GM23338 (cell line): ENCODE measurements at regions not wholly inside any gene's neighbourhood (a gene's known extent, or its start where the extent isn't known, plus 50 kb on each side); places are given as distances from the start of the nearest gene placed in this dataset.

Experiments
- ATAC-seq: fragments of 200-7000 bp; cut with Tn5 transposase; 3 replicates; pipeline ENCODE4 v1.9.1; 2020
- DNase-seq: peaks from one replicate; pipeline ENCODE4 v3.0.0-alpha.2; 2015; ENCODE audit warnings: low spot score
- H2AFZ ChIP-seq: fragments of 200-600 bp; sonication (generic); 2 replicates; pipeline ENCODE4 v1.8.0; 2016; ENCODE audit warnings: antibody characterized with exemption, mild to moderate bottlenecking, moderate library complexity
- H3F3A ChIP-seq: fragments of 200-600 bp; sonication (generic); replicated peaks from 2 replicates; pipeline ENCODE4 v1.8.0; 2017; ENCODE audit warnings: antibody characterized with exemption, mixed run types, low read depth
- H3K27ac ChIP-seq: fragments of 200-600 bp; sonication (generic); 2 replicates; pipeline ENCODE4 v1.6.1; 2016; ENCODE audit warnings: low read depth
- H3K27me3 ChIP-seq: fragments of 200-600 bp; sonication (generic); 2 replicates; pipeline ENCODE4 v1.8.0; 2016; ENCODE audit warnings: mild to moderate bottlenecking, mixed run types, moderate library complexity; ENCODE audit not compliant: insufficient read depth
- H3K36me3 ChIP-seq: fragments of 200-600 bp; sonication (generic); 2 replicates; pipeline ENCODE4 v1.8.0; 2016; ENCODE audit warnings: mild to moderate bottlenecking; ENCODE audit not compliant: insufficient read depth
- H3K4me1 ChIP-seq: fragments of 200-600 bp; sonication (generic); 2 replicates; pipeline ENCODE4 v1.8.0; 2016; ENCODE audit warnings: mild to moderate bottlenecking, moderate library complexity; ENCODE audit not compliant: insufficient read depth
- H3K4me2 ChIP-seq: fragments of 200-600 bp; sonication (generic); 2 replicates; pipeline ENCODE4 v1.7.1; 2017; ENCODE audit warnings: mixed run types
- H3K4me3 ChIP-seq: fragments of 200-600 bp; sonication (generic); 2 replicates; pipeline ENCODE4 v1.6.1; 2016; ENCODE audit warnings: mixed run types
- H3K79me2 ChIP-seq: fragments of 200-600 bp; sonication (generic); replicated peaks from 2 replicates; pipeline ENCODE4 v1.8.0; 2017; ENCODE audit warnings: mild to moderate bottlenecking; ENCODE audit not compliant: insufficient read depth
- H3K9me2 ChIP-seq: fragments of 200-600 bp; sonication (generic); 2 replicates; pipeline ENCODE4 v1.8.0; 2017; ENCODE audit not compliant: insufficient read depth
- H4K20me1 ChIP-seq: fragments of 200-600 bp; sonication (generic); replicated peaks from 2 replicates; pipeline ENCODE4 v1.8.0; 2017; ENCODE audit warnings: mild to moderate bottlenecking; ENCODE audit not compliant: insufficient read depth
- H3K27ac Mint-ChIP-seq: 2 replicates; pipeline ENCODE4 v1.8.0; 2020; ENCODE audit warnings: inconsistent platforms, mild to moderate bottlenecking, moderate library complexity, mixed read lengths
- H3K27me3 Mint-ChIP-seq: 3 replicates; pipeline ENCODE4 v1.8.0; 2022; ENCODE audit warnings: low read depth, mild to moderate bottlenecking, moderate library complexity, mixed read lengths, inconsistent platforms; ENCODE audit not compliant: insufficient read depth, poor library complexity
- H3K36me3 Mint-ChIP-seq: 3 replicates; pipeline ENCODE4 v1.8.0; 2021; ENCODE audit warnings: low read depth, mild to moderate bottlenecking, inconsistent platforms, moderate library complexity, mixed read lengths
- H3K4me1 Mint-ChIP-seq: 3 replicates; pipeline ENCODE4 v1.8.0; 2020; ENCODE audit warnings: mild to moderate bottlenecking, inconsistent platforms, mixed read lengths
- H3K4me3 Mint-ChIP-seq: 3 replicates; pipeline ENCODE4 v1.8.0; 2021; ENCODE audit warnings: moderate library complexity, mild to moderate bottlenecking, inconsistent platforms, mixed read lengths
- H3K9me3 Mint-ChIP-seq: 3 replicates; pipeline ENCODE4 v1.8.0; 2020; ENCODE audit warnings: moderate library complexity, mild to moderate bottlenecking, inconsistent platforms, mixed read lengths
- CREB1 ChIP-seq: fragments of 250-450 bp; sonication (Bioruptor Pico); IDR thresholded peaks from 2 replicates; pipeline ENCODE4 v1.5.0; 2020; ENCODE audit warnings: low read depth, mild to moderate bottlenecking, moderate library complexity
- CTCF ChIP-seq, 2 experiments: fragments of 200-600 bp in 1 of 2; sonication (generic) in 1 of 2; conservative IDR thresholded peaks; 2 replicates each; pipeline versions ENCODE4 v1.5.1 to v1.6.1; 2016 to 2017; ENCODE audit warnings: antibody characterized with exemption in 2 of 2, low read depth in 2 of 2, mild to moderate bottlenecking in 2 of 2, moderate library complexity in 1 of 2
- ETS1 ChIP-seq: IDR thresholded peaks from 2 replicates; pipeline ENCODE4 v1.6.1; 2016; ENCODE audit warnings: antibody characterized with exemption
- EZH2 ChIP-seq: fragments of 200-600 bp; sonication (generic); IDR thresholded peaks from one replicate; pipeline ENCODE4 v1.8.0; 2017; ENCODE audit warnings: antibody characterized with exemption, mild to moderate bottlenecking, low read depth; ENCODE audit not compliant: unreplicated experiment
- EZH2phosphoT487 ChIP-seq: fragments of 200-600 bp; sonication (generic); IDR thresholded peaks from one replicate; pipeline ENCODE4 v1.8.1; 2018; ENCODE audit warnings: antibody characterized with exemption; ENCODE audit not compliant: unreplicated experiment
- JUNB ChIP-seq: IDR thresholded peaks from one replicate; pipeline ENCODE4 v1.6.1; 2016; ENCODE audit warnings: antibody characterized with exemption; ENCODE audit not compliant: unreplicated experiment
- NANOG ChIP-seq: IDR thresholded peaks from 2 replicates; pipeline ENCODE4 v1.6.1; 2016; ENCODE audit warnings: antibody characterized with exemption, borderline replicate concordance
- POLR2AphosphoS5 ChIP-seq: IDR thresholded peaks from 2 replicates; pipeline ENCODE4 v1.6.1; 2016; ENCODE audit warnings: antibody characterized with exemption, low read depth
- REST ChIP-seq: IDR thresholded peaks from one replicate; pipeline ENCODE4 v1.6.1; 2018; ENCODE audit warnings: antibody characterized with exemption; ENCODE audit not compliant: unreplicated experiment
- STAT1 ChIP-seq: IDR thresholded peaks from one replicate; pipeline ENCODE4 v1.6.1; 2016; ENCODE audit warnings: antibody characterized with exemption; ENCODE audit not compliant: unreplicated experiment
- ZNF114 ChIP-seq: fragments of 250-450 bp; sonication (Bioruptor Pico); IDR thresholded peaks from 2 replicates; pipeline ENCODE4 v1.5.0; 2020; ENCODE audit warnings: mild to moderate bottlenecking, moderate library complexity
- ZNF331 ChIP-seq: fragments of 250-450 bp; sonication (Bioruptor Pico); IDR thresholded peaks from 2 replicates; pipeline ENCODE4 v1.5.0; 2020; ENCODE audit warnings: low read depth, mild to moderate bottlenecking, moderate library complexity

- H3K27me3 Mint-ChIP-seq = no peaks in the 10 kb centered on the region
- ATAC-seq (no peak), DNase-seq (no peak)
- no peak overlapping the region for H3K4me3 Mint-ChIP-seq
- no peaks in the 10 kb centered on the region for H3K79me2 ChIP-seq
- no peak overlapping the region for H2AFZ ChIP-seq
- peaks cover 5% of the 10 kb centered on the region; the same call in 1 of the 3 replicates for H3K4me1 Mint-ChIP-seq
- no peak overlapping the region for H3K27ac Mint-ChIP-seq
- no peak overlapping the region for H3K4me2 ChIP-seq
- H3F3A ChIP-seq = no peaks in the 10 kb centered on the region
- TF ChIP-seq ZNF331 (CRISPR knock-in tag) = no peak
- TF ChIP-seq ZNF114 (CRISPR knock-in tag) = no peak
- H3K9me2 ChIP-seq = no peaks in the 10 kb centered on the region
- H3K36me3 ChIP-seq = no peaks in the 10 kb centered on the region
- no peak overlapping the region for H3K27ac ChIP-seq
- no peaks in the 10 kb centered on the region for H3K27me3 ChIP-seq
- H4K20me1 ChIP-seq = no peaks in the 10 kb centered on the region
- H3K9me3 Mint-ChIP-seq = no peaks in the 10 kb centered on the region
- H3K4me1 ChIP-seq = no peaks in the 10 kb centered on the region
- no peaks in the 10 kb centered on the region for H3K36me3 Mint-ChIP-seq
- no peak overlapping the region for H3K4me3 ChIP-seq
These were observed 53.8 kb upstream of the NAP1L2 start for GRCh38 chrX:73268463-73268862.

- no peak overlapping the region for H3K27ac ChIP-seq
- Mint-ChIP-seq H3K4me1 (peaks cover 5% of the 10 kb centered on the region; the same call in 1 of the 3 replicates), H3K27ac (no peak overlapping the region), H3K27me3 (no peaks in the 10 kb centered on the region), H3K4me3 (no peak overlapping the region), H3K9me3 (no peaks in the 10 kb centered on the region), H3K36me3 (no peaks in the 10 kb centered on the region)
- H3F3A ChIP-seq = no peaks in the 10 kb centered on the region
- H3K27me3 ChIP-seq = no peaks in the 10 kb centered on the region
- H2AFZ ChIP-seq = no peak overlapping the region
- no peak for DNase-seq
- H3K4me1 ChIP-seq = no peaks in the 10 kb centered on the region
- H4K20me1 ChIP-seq = no peaks in the 10 kb centered on the region
- no peak overlapping the region for H3K4me3 ChIP-seq
- ATAC-seq = no peak
- no peaks in the 10 kb centered on the region for H3K79me2 ChIP-seq
- no peaks in the 10 kb centered on the region for H3K9me2 ChIP-seq
- no peaks in the 10 kb centered on the region for H3K36me3 ChIP-seq
- no peak overlapping the region for H3K4me2 ChIP-seq
- no peak for TF ChIP-seq POLR2AphosphoS5
- TF ChIP-seq ZNF331 (CRISPR knock-in tag) = no peak
- no peak for TF ChIP-seq EZH2
- TF ChIP-seq STAT1 = no peak
- no peak for TF ChIP-seq NANOG
- no peak for TF ChIP-seq CTCF (conservative IDR thresholded peaks at IDR 0.05; ENCODE audit: low read depth in 2 of 2)
- TF ChIP-seq REST = no peak
- no peak for TF ChIP-seq EZH2phosphoT487
- TF ChIP-seq CREB1 (CRISPR knock-in tag) = no peak
- TF ChIP-seq ETS1 = no peak
- TF ChIP-seq ZNF114 (CRISPR knock-in tag) = no peak
- TF ChIP-seq JUNB = no peak
These were observed 53.3 kb upstream of the NAP1L2 start for GRCh38 chrX:73267979-73268378.
